B cell (primary cell): ENCODE measurements at regions not wholly inside any gene's neighbourhood (a gene's known extent, or its start where the extent isn't known, plus 50 kb on each side); places are given as distances from the start of the nearest gene placed in this dataset.

Experiments
- ATAC-seq: fragments of 200-7000 bp; cut with Tn5 transposase; one replicate; pipeline ENCODE4 v1.10.0; 2021; ENCODE audit warnings: low read depth, mild to moderate bottlenecking, moderate number of reproducible peaks, moderate library complexity
- CTCF ChIA-PET: fragments of 350-600 bp; sonication (Branson Sonifier 250); formaldehyde crosslinking; loops from one replicate; lab custom pipeline; 2021; ENCODE audit warnings: antibody characterized with exemption, inconsistent platforms; lab: Charles Lee
- POLR2A ChIA-PET: fragments of 350-600 bp; sonication (Branson Sonifier 250); formaldehyde crosslinking; loops from one replicate; lab custom pipeline; 2021; ENCODE audit warnings: antibody characterized with exemption; lab: Charles Lee
- DNase-seq: peaks from one replicate; pipeline ENCODE4 v3.0.0; 2013
- H2AFZ ChIP-seq: 2 replicates; pipeline ENCODE4 v1.6.1; 2012; ENCODE audit warnings: mild to moderate bottlenecking, low read depth, low read length; ENCODE audit not compliant: insufficient read depth, poor library complexity, severe bottlenecking
- H3K27ac ChIP-seq, 2 donors: 1 replicate in 1 of 2; 2 replicates in 1 of 2; pipeline ENCODE4 v1.5.1; 2012 to 2013; ENCODE audit warnings: low read length in 2 of 2, mild to moderate bottlenecking in 2 of 2, moderate library complexity in 1 of 2
- H3K27me3 ChIP-seq, 4 experiments: fragments of 200-600 bp in 1 of 4; sonication (generic) in 1 of 4; replicated peaks in 1 of 4; 1 replicate in 2 of 4; 2 replicates in 2 of 4; pipeline versions ENCODE4 v1.6.1 to v1.7.0; 2013 to 2016; ENCODE audit warnings: low read length in 3 of 4, mild to moderate bottlenecking in 2 of 4, mixed read lengths in 1 of 4, moderate library complexity in 1 of 4; ENCODE audit not compliant: insufficient read depth in 4 of 4, control insufficient read depth in 3 of 4; ENCODE audit errors: control extremely low read depth in 1 of 4
- H3K36me3 ChIP-seq, 2 experiments: replicated peaks in 1 of 2; 1 replicate in 1 of 2; 2 replicates in 1 of 2; pipeline versions ENCODE4 v1.6.1 to v1.7.1; 2013; ENCODE audit warnings: low read length in 1 of 2; ENCODE audit not compliant: insufficient read depth in 2 of 2, control insufficient read depth in 1 of 2; ENCODE audit errors: control extremely low read depth in 1 of 2, extremely low read depth in 1 of 2
- H3K4me1 ChIP-seq, 2 donors: fragments of 200-600 bp in 1 of 2; sonication (generic) in 1 of 2; 1 replicate in 1 of 2; 2 replicates in 1 of 2; pipeline versions ENCODE4 v1.5.1 to v1.6.1; 2013 to 2017; ENCODE audit warnings: low read length in 2 of 2; ENCODE audit not compliant: control insufficient read depth in 2 of 2, insufficient read depth in 2 of 2
- H3K4me2 ChIP-seq: replicated peaks from 2 replicates; pipeline ENCODE3; 2012; ENCODE audit warnings: mild to moderate bottlenecking, low read depth, low read length; ENCODE audit not compliant: poor library complexity, severe bottlenecking
- H3K4me3 ChIP-seq, 5 experiments: fragments of 200-600 bp in 1 of 5; sonication (generic) in 1 of 5; 1 replicate in 3 of 5; 2 replicates in 2 of 5; pipeline versions ENCODE4 v1.5.1 to v1.7.0; 2011 to 2016; ENCODE audit warnings: low read length in 4 of 5, mild to moderate bottlenecking in 4 of 5, low read depth in 2 of 5, control low read depth in 1 of 5, moderate library complexity in 1 of 5; ENCODE audit not compliant: insufficient read depth in 1 of 5; ENCODE audit errors: control extremely low read depth in 1 of 5, extremely low read depth in 1 of 5
- H3K79me2 ChIP-seq: fragments of 200-600 bp; sonication (generic); one replicate; pipeline ENCODE4 v1.6.0; 2016; ENCODE audit warnings: low read length; ENCODE audit not compliant: control insufficient read depth, insufficient read depth
- H3K9ac ChIP-seq: fragments of 200-600 bp; sonication (generic); 2 replicates; pipeline ENCODE4 v1.6.1; 2017; ENCODE audit warnings: mild to moderate bottlenecking, low read length, moderate library complexity
- H3K9me3 ChIP-seq, 3 donors: one replicate each; pipeline versions ENCODE4 v1.6.1 to v1.7.1; 2013; ENCODE audit warnings: low read length in 2 of 3; ENCODE audit not compliant: control insufficient read depth in 2 of 3, insufficient read depth in 1 of 3; ENCODE audit errors: control extremely low read depth in 1 of 3
- H4K20me1 ChIP-seq: 2 replicates; pipeline ENCODE4 v1.6.0; 2012; ENCODE audit warnings: mild to moderate bottlenecking, low read length; ENCODE audit not compliant: insufficient read depth, control insufficient read depth, poor library complexity, severe bottlenecking
- H3K27ac Mint-ChIP-seq: one replicate; pipeline ENCODE4 v1.8.0; 2021; ENCODE audit warnings: mixed read lengths
- H3K27me3 Mint-ChIP-seq: one replicate; pipeline ENCODE4 v1.8.0; 2021; ENCODE audit warnings: mixed read lengths
- H3K4me1 Mint-ChIP-seq: one replicate; pipeline ENCODE4 v1.8.0; 2021; ENCODE audit warnings: mixed read lengths
- H3K4me3 Mint-ChIP-seq: one replicate; pipeline ENCODE4 v1.8.0; 2021; ENCODE audit warnings: mixed read lengths
- H3K9me3 Mint-ChIP-seq: one replicate; pipeline ENCODE4 v1.8.0; 2022; ENCODE audit warnings: mixed read lengths; ENCODE audit not compliant: insufficient read depth
- CTCF ChIP-seq: fragments of 200-600 bp; IDR thresholded peaks from one replicate; pipeline ENCODE4 v1.8.0; 2022; ENCODE audit warnings: antibody characterized with exemption, mild to moderate bottlenecking
- EZH2 ChIP-seq: IDR thresholded peaks from 2 replicates; pipeline ENCODE4 v1.6.1; 2012; ENCODE audit warnings: borderline replicate concordance, low read depth, mild to moderate bottlenecking, moderate library complexity, low read length; ENCODE audit not compliant: insufficient read depth, poor library complexity, severe bottlenecking
- WGBS: methylation state at CpG from one replicate; pipeline ENCODE4 v1.1.5; 2013; ENCODE audit warnings: missing lambda C conversion rate; ENCODE audit not compliant: insufficient coverage; 5-methylcytosine and 5-hydroxymethylcytosine counted together
- intact Hi-C: fragments of 100-400 bp; cut with micrococcal nuclease; formaldehyde crosslinking; loops from one replicate; pipeline ENCODE4 v1.10.0; 2022

GRCh38 chr5:145340099-145340498, 495.0 kb downstream of the PRELID2 start:
- H3K27me3 ChIP-seq, result no peaks in the 10 kb centered on the region
- TF ChIP-seq EZH2 (no peak), CTCF (no peak)
- intact Hi-C loops, result no loop called here
- Mint-ChIP-seq H3K4me1 (no peaks in the 10 kb centered on the region), H3K27me3 (no peaks in the 10 kb centered on the region), H3K4me3 (no peak overlapping the region), H3K27ac (no peak overlapping the region), H3K9me3 (no peaks in the 10 kb centered on the region)
- ATAC-seq (no peak), DNase-seq (no peak)
- no peak overlapping the region for H3K9ac ChIP-seq
- no peak overlapping the region for H3K4me3 ChIP-seq
- CTCF ChIA-PET, result no interaction called here
- H3K79me2 ChIP-seq, result no peaks in the 10 kb centered on the region
- no peaks in the 10 kb centered on the region for H3K4me1 ChIP-seq
- H3K4me2 ChIP-seq, result no peak overlapping the region
- no peak overlapping the region for H3K27ac ChIP-seq
- POLR2A ChIA-PET, result no interaction called here
- no peak overlapping the region for H2AFZ ChIP-seq
- 90% methylated on average over 3 of the region's 3 CpGs for whole genome bisulfite sequencing
- H4K20me1 ChIP-seq, result no peaks in the 10 kb centered on the region
- no peaks in the 10 kb centered on the region for H3K36me3 ChIP-seq
- H3K9me3 ChIP-seq, result peaks cover 0 to 3% (median 3%) of the 10 kb centered on the region in 3 donors

- Histone ChIP-seq H4K20me1 (no peaks in the 10 kb centered on the region), H3K9me3 (no peaks in the 10 kb centered on the region), H3K27me3 (no peaks in the 10 kb centered on the region), H3K4me3 (no peak overlapping the region), H3K4me2 (no peak overlapping the region), H3K79me2 (no peaks in the 10 kb centered on the region), H2AFZ (no peak overlapping the region), H3K27ac (no peak overlapping the region), H3K4me1 (no peaks in the 10 kb centered on the region), H3K9ac (no peak overlapping the region), H3K36me3 (no peaks in the 10 kb centered on the region)
- H3K4me1 Mint-ChIP-seq, result no peaks in the 10 kb centered on the region
- ChIA-PET POLR2A (no interaction called here), CTCF (no interaction called here)
- H3K4me3 Mint-ChIP-seq, result no peak overlapping the region
- TF ChIP-seq EZH2, result no peak
- DNase-seq (no peak), ATAC-seq (no peak)
- intact Hi-C loops, result no loop called here
- H3K9me3 Mint-ChIP-seq, result peaks cover 13% of the 10 kb centered on the region
- H3K27ac Mint-ChIP-seq, result no peak overlapping the region
- no peaks in the 10 kb centered on the region for H3K27me3 Mint-ChIP-seq
Measured at GRCh38 chr5:145324767-145325479, 510.2 kb downstream of the PRELID2 start.
